NCI-H1105 treated with DMSO at 0.1 percent for 48 hours (cell line): ENCODE measurements at regions not wholly inside any gene's neighbourhood (a gene's known extent, or its start where the extent isn't known, plus 50 kb on each side); places are given as distances from the start of the nearest gene placed in this dataset.
"Not testable (repeated sequence)": the region's sequence is repeated elsewhere in the genome, so short reads cannot be mapped to it uniquely, and the experiment has no call there.

Source experiments
- DNase-seq: peaks from one replicate; lab custom pipeline; 2025; lab: John Stamatoyannopoulos, UW

- DNase-seq = no peak
These were observed 890.3 kb upstream of the AUTS2 start for GRCh38 chr7:68707958-68708357.

GRCh38 chr7:68712956-68713495 lies 885.2 kb upstream of the AUTS2 start:
- DNase-seq = no peak

GRCh38 chr7:68714135-68714534 lies 884.1 kb upstream of the AUTS2 start:
- not testable (repeated sequence) for DNase-seq

GRCh38 chr7:68715907-68716306 lies 882.4 kb upstream of the AUTS2 start:
- no peak for DNase-seq

GRCh38 chr7:68717176-68717575 lies 881.1 kb upstream of the AUTS2 start:
- no peak for DNase-seq

GRCh38 chr7:68718097-68718551 lies 880.2 kb upstream of the AUTS2 start:
- peak; percentile 67 for DNase-seq

GRCh38 chr7:68720697-68721096 lies 877.6 kb upstream of the AUTS2 start:
- no peak for DNase-seq

GRCh38 chr7:68722044-68722443 lies 876.2 kb upstream of the AUTS2 start:
- DNase-seq = peak; percentile 42

GRCh38 chr7:68724965-68725364 lies 873.3 kb upstream of the AUTS2 start:
- DNase-seq = no peak

GRCh38 chr7:68725843-68726785 lies 872.2 kb upstream of the AUTS2 start:
- no peak for DNase-seq

- not testable (repeated sequence) for DNase-seq
These were observed 869.6 kb upstream of the AUTS2 start for GRCh38 chr7:68728720-68729119.

GRCh38 chr7:68729371-68729770 lies 868.9 kb upstream of the AUTS2 start:
- peak; percentile 55 for DNase-seq

- DNase-seq = peak; percentile 56
These were observed 868.1 kb upstream of the AUTS2 start for GRCh38 chr7:68730194-68730593.

GRCh38 chr7:68730964-68731363 lies 867.3 kb upstream of the AUTS2 start:
- peak; percentile 89 for DNase-seq

GRCh38 chr7:68733219-68734153 lies 864.8 kb upstream of the AUTS2 start:
- DNase-seq = peak; percentile 83

- no peak for DNase-seq
These were observed 863.8 kb upstream of the AUTS2 start for GRCh38 chr7:68734431-68734830.

- no peak for DNase-seq
These were observed 859.0 kb upstream of the AUTS2 start for GRCh38 chr7:68739306-68739705.

- DNase-seq = no peak
These were observed 854.2 kb upstream of the AUTS2 start for GRCh38 chr7:68744036-68744435.

GRCh38 chr7:68748934-68749900 lies 849.1 kb upstream of the AUTS2 start:
- DNase-seq = no peak

GRCh38 chr7:68752485-68753178 lies 845.6 kb upstream of the AUTS2 start:
- DNase-seq = no peak
